Bronchial epithelial cell (primary cell): ENCODE measurements at regions not wholly inside any gene's neighbourhood (a gene's known extent, or its start where the extent isn't known, plus 50 kb on each side); places are given as distances from the start of the nearest gene placed in this dataset.

ENCODE experiments used
- DNase-seq: peaks from one replicate; pipeline ENCODE4 v3.0.0-alpha.2; 2010; ENCODE audit warnings: low read depth
- FAIRE-seq: peaks from 2 replicates; lab custom pipeline; 2011; peaks lifted over from hg19 to GRCh38; lab: Jason Lieb, UNC
- H3K27me3 ChIP-seq: 2 replicates; pipeline ENCODE4 v1.5.1; 2011; ENCODE audit warnings: low read length; ENCODE audit not compliant: control insufficient read depth, insufficient read depth
- H3K36me3 ChIP-seq: 2 replicates; pipeline ENCODE4 v1.5.1; 2011; ENCODE audit warnings: low read length; ENCODE audit not compliant: control insufficient read depth, insufficient read depth
- H3K4me3 ChIP-seq: 2 replicates; pipeline ENCODE4 v1.5.1; 2011; ENCODE audit warnings: mild to moderate bottlenecking, low read depth, low read length, control low read depth
- TF ChIP-seq, protein P1 (sequence below): IDR thresholded peaks from 2 replicates; pipeline ENCODE4 v1.5.1; 2011; ENCODE audit warnings: mild to moderate bottlenecking, moderate library complexity, low read length, control low read depth, inconsistent platforms; ENCODE audit not compliant: insufficient read depth, severe bottlenecking

DNA sequence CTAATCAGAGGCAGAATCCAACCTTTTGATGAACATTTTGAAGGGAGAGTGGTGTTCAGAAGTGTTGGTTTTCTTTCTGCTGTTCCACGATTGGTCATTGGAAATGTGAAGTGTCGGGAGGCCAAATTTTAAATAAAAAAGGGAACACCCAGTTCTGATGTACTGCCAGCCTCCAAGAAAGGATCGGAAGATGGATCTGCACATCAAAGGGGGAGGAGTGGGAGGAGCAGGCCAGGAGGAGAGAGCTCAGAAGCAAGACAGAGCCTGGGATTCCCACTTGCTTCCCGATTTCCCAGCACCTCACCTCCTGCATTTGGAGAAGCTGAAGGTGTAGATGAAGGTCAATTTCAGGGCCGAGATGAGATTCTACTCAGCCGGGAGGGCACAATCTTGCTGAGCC, 55.9 kb upstream of the NAA20 start:
- TF ChIP-seq, protein P1, sequence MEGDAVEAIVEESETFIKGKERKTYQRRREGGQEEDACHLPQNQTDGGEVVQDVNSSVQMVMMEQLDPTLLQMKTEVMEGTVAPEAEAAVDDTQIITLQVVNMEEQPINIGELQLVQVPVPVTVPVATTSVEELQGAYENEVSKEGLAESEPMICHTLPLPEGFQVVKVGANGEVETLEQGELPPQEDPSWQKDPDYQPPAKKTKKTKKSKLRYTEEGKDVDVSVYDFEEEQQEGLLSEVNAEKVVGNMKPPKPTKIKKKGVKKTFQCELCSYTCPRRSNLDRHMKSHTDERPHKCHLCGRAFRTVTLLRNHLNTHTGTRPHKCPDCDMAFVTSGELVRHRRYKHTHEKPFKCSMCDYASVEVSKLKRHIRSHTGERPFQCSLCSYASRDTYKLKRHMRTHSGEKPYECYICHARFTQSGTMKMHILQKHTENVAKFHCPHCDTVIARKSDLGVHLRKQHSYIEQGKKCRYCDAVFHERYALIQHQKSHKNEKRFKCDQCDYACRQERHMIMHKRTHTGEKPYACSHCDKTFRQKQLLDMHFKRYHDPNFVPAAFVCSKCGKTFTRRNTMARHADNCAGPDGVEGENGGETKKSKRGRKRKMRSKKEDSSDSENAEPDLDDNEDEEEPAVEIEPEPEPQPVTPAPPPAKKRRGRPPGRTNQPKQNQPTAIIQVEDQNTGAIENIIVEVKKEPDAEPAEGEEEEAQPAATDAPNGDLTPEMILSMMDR = no peak
- Histone ChIP-seq H3K27me3 (no peaks in the 10 kb centered on the region), H3K36me3 (peaks cover 11% of the 10 kb centered on the region), H3K4me3 (no peak overlapping the region)
- DNase-seq (no peak), FAIRE-seq (no peak)

DNA sequence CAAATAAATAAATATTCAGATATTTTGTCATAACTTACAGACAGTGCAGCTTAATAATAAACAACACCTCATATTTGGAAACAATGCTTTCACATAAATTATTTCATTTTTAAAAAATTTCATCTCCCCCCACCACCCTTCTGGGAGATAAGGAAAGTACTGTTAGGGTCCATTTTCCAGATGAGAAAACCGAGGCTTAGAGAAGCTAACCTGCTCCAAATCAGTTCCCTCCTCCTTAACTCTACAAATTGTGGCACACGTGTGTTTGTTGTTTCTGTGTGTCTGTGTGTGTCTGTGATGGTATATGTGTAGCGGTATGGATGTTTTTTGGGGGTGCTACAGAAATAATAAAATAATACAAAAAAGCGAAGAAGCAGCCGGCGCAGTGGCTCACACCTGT, 54.2 kb upstream of the NAA20 start:
- TF ChIP-seq, protein P1 = no peak
- H3K4me3 ChIP-seq = no peak overlapping the region
- DNase-seq (no peak), FAIRE-seq (no peak)
- no peaks in the 10 kb centered on the region for H3K27me3 ChIP-seq
- peaks cover 7% of the 10 kb centered on the region for H3K36me3 ChIP-seq

DNA sequence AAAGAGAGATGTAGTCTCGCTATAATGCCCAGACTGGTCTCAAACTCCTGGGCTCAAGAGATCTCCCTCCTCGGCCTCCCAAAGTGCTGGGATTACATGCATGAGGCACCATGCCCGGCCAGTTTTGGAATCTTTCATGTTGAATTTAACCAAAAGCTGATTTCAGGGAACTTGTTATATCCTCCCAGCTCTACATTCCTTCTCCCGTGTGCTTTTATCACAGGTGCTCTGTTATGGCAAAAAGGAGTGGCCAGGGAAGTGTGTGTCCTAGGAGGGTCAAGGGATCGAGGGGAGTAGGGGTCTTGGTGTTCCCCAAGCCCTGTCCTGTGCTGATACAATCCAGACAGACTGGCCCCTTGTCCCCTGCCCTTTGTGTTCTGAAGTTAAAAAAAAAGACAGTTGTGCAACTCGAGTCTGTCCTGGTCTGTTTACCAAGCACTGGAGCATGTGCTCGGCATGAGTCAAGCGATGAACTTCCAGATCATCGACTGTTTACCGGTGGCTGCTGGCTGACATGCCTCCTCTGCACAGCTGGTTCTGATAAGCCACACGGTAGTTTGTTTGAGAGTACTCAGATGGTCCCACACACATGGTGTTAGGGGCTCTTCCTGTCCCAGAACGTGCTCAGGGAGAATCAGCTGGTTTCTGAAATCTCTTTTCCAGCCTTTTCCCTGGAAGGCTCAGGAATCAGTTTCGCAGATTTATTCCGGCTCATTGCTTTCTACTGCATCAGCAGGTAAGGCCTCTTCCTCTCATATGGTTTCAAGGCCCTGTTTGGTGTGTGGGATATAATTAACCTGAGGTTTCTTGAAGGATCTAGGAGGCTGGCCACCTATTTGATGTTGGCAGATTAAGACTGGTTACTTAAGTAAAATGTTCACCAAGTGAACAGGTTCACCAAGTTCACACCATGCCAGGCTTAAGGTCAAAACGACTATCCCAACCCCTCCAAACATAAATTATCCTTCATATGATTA, 52.6 kb upstream of the NAA20 start:
- Histone ChIP-seq H3K36me3 (peaks cover 7% of the 10 kb centered on the region), H3K4me3 (no peak overlapping the region), H3K27me3 (no peaks in the 10 kb centered on the region)
- FAIRE-seq (peak; percentile 23), DNase-seq (peak; percentile 84)
- TF ChIP-seq, protein P1 = no peak

DNA sequence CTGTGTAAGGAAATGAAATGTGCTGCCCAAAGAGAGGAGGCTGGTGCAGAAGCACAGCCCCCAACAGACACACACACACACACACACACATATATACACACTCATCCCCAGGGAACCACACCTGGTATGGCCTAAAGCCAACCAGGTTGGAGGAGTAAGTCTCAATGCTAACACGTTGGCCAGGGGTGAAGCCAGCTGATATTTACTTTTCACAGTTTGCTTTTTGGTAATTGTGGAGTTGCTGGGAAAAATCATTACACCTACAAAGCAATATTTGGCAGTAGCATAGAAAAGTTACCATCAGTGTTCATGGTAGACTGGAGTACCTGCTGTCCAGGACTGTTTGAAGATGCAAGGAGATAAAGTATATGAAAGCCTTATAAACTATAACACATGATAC, 50.3 kb upstream of the NAA20 start:
- no peak for DNase-seq

More for the DNA sequence above, 50.3 kb upstream of the NAA20 start:
- FAIRE-seq = no peak
- peaks cover 4% of the 10 kb centered on the region for H3K36me3 ChIP-seq
- H3K4me3 ChIP-seq = no peak overlapping the region
- no peaks in the 10 kb centered on the region for H3K27me3 ChIP-seq
- TF ChIP-seq, protein P1 = no peak
